GM21825 (cell line): ENCODE measurements at regions not wholly inside any gene's neighbourhood (a gene's known extent, or its start where the extent isn't known, plus 50 kb on each side); places are given as distances from the start of the nearest gene placed in this dataset.

Experiments
- ATAC-seq: cut with Tn5 transposase; IDR thresholded peaks from one replicate; pipeline ENCODE4 v1.9.1; 2021; ENCODE audit warnings: mild to moderate bottlenecking, moderate library complexity; ENCODE audit not compliant: unreplicated experiment

GRCh38 chr2:111626865-111627163 lies 257.2 kb downstream of the ANAPC1 start:
- no peak for ATAC-seq

- ATAC-seq = no peak
Measured at GRCh38 chr2:111627256-111627655, 256.7 kb downstream of the ANAPC1 start.

- no peak for ATAC-seq
Measured at GRCh38 chr2:111628221-111628620, 255.8 kb downstream of the ANAPC1 start.

GRCh38 chr2:111629983-111630382 lies 254.0 kb downstream of the ANAPC1 start:
- no peak for ATAC-seq

- no peak for ATAC-seq
Measured at GRCh38 chr2:111632661-111633060, 251.3 kb downstream of the ANAPC1 start.

GRCh38 chr2:111633189-111633588 lies 250.8 kb downstream of the ANAPC1 start:
- ATAC-seq = no peak

GRCh38 chr2:111633643-111634042 lies 250.3 kb downstream of the ANAPC1 start:
- ATAC-seq = no peak

GRCh38 chr2:111634050-111634794 lies 249.8 kb downstream of the ANAPC1 start:
- ATAC-seq = no peak

GRCh38 chr2:111634995-111635538 lies 248.9 kb downstream of the ANAPC1 start:
- no peak for ATAC-seq

GRCh38 chr2:111636905-111637304 lies 247.1 kb downstream of the ANAPC1 start:
- ATAC-seq = no peak

- no peak for ATAC-seq
Measured at GRCh38 chr2:111638274-111638877, 245.6 kb downstream of the ANAPC1 start.

GRCh38 chr2:111640480-111640879 lies 243.5 kb downstream of the ANAPC1 start:
- no peak for ATAC-seq

GRCh38 chr2:111642586-111643327 lies 241.2 kb downstream of the ANAPC1 start:
- ATAC-seq = no peak

GRCh38 chr2:111643759-111644158 lies 240.2 kb downstream of the ANAPC1 start:
- ATAC-seq = no peak

GRCh38 chr2:111647359-111647758 lies 236.6 kb downstream of the ANAPC1 start:
- ATAC-seq = no peak

GRCh38 chr2:111652038-111652437 lies 232.0 kb downstream of the ANAPC1 start:
- ATAC-seq = no peak

- no peak for ATAC-seq
Measured at GRCh38 chr2:111652681-111653080, 231.3 kb downstream of the ANAPC1 start.

- ATAC-seq = no peak
Measured at GRCh38 chr2:111653103-111653624, 230.8 kb downstream of the ANAPC1 start.

GRCh38 chr2:111653913-111654312 lies 230.1 kb downstream of the ANAPC1 start:
- ATAC-seq = no peak

GRCh38 chr2:111654829-111655228 lies 229.2 kb downstream of the ANAPC1 start:
- no peak for ATAC-seq

GRCh38 chr2:111656436-111656835 lies 227.6 kb downstream of the ANAPC1 start:
- ATAC-seq = no peak

- ATAC-seq = no peak
Measured at GRCh38 chr2:111656894-111657293, 227.1 kb downstream of the ANAPC1 start.
